ENCODE measurements at regions not wholly inside any gene's neighbourhood (a gene's known extent, or its start where the extent isn't known, plus 50 kb on each side); places are given as distances from the start of the nearest gene placed in this dataset.

DNA sequence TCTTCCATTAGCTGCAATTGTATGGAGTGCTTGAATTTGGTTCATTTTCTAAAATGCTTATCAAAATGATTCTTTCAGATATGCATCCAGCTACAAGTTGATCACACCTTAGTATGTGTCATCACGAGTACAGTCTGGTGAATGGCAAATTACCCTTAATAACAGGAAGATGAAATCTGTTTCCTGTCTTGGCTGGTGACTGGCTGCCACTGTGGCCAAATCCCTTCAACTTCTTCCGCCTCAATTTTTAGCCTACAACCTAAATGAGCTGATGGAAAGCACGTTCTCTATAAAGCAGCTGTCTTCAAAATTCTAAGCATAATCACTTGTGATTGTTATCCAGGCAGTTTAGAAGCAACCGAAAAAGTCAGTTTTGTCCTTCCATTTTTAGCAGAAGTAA, 387.1 kb upstream of the NECTIN3 start:
- TF ChIP-seq, protein P1, sequence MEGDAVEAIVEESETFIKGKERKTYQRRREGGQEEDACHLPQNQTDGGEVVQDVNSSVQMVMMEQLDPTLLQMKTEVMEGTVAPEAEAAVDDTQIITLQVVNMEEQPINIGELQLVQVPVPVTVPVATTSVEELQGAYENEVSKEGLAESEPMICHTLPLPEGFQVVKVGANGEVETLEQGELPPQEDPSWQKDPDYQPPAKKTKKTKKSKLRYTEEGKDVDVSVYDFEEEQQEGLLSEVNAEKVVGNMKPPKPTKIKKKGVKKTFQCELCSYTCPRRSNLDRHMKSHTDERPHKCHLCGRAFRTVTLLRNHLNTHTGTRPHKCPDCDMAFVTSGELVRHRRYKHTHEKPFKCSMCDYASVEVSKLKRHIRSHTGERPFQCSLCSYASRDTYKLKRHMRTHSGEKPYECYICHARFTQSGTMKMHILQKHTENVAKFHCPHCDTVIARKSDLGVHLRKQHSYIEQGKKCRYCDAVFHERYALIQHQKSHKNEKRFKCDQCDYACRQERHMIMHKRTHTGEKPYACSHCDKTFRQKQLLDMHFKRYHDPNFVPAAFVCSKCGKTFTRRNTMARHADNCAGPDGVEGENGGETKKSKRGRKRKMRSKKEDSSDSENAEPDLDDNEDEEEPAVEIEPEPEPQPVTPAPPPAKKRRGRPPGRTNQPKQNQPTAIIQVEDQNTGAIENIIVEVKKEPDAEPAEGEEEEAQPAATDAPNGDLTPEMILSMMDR (conservative IDR thresholded peaks at IDR 0.05; ENCODE audit: low read length): no peak
- TF ChIP-seq EZH2phosphoT487 (IDR thresholded peaks at IDR 0.05; ENCODE audit: borderline replicate concordance, low read depth, low read length): no peak
